ENCODE measurements at regions not wholly inside any gene's neighbourhood (a gene's known extent, or its start where the extent isn't known, plus 50 kb on each side); places are given as distances from the start of the nearest gene placed in this dataset.

DNA sequence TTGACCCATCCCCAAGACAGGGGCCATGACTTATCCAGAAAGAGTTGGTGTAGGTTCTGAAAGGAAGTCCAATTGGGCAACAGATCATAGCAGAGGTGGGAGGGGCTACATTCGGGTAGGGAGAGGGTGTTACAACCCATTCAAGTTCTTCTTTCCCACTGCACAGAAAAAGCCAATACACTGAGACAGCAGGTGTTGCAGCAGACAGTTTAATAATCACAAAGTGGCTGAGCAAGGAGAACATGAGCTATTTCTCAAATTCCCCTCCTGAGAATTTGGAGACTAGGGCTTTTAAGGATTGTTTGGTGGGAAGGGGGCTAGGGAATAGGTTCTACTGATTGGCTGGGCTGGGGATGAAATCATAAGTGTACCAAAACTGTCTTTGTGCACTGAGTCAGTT lies 328.4 kb upstream of the POU3F1 start:
- DNase-seq, result no peak

- DNase-seq, result no peak
Observed at GRCh38 chr1:38371505-38371844, 324.9 kb upstream of the POU3F1 start.

DNA sequence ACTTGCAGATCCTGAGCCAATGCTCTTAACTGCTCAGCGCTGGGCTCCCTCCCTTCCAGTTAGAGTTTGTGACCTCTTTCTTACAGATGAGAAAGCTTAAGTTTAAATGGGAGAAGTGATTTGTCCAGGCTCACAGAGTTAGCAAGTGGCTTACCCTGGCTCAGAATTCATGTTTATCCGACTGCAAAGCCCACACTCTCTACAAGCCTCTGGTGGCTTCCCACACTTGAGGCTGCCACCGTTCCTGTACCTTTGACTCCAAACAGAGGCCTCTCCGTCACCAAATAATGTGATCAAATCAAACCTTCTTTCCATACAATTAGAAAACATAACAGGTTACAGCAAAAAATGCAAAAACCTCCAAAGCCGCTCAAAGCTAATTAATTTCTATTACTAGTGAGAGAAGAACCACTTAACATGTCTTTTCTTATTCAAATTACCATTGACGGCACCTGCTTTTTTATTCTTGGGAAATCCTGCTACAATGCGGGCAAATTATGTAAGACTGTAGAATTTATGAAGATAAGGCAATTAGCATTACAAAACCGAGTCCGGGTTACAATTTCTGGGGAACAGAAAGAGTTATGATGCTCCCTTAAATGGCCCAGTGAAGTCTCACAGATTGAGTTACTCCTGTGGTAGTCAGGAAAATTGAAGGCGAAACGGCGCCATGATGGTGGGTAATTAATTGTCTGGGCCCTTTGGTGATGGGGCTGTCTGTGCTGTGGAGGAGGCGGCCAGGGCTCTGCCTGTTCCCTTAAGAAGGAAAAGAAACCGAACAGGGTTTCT lies 324.3 kb upstream of the POU3F1 start:
- DNase-seq, result no peak

DNA sequence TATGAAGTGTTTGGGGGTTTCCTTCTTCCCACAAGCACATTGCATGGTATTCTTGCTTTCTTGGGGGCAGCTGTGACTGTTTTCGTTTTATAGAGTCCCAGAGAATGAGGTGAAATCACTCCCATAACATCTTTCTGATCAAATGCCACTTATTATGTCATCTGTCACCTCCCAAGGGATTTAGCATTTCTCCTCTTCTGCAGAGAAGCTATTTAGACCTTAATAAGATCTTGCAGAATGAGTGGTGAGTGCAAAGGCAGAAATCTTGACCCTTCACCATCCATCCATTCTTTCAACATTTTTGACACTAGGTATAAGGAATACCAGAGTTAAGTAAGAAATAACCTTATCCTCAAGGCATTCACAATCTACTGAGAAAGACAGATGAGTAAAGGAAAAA lies 318.6 kb upstream of the POU3F1 start:
- DNase-seq, result no peak

GRCh38 chr1:38361566-38361965 lies 315.0 kb upstream of the POU3F1 start:
- DNase-seq, result no peak

GRCh38 chr1:38360807-38361206 lies 314.2 kb upstream of the POU3F1 start:
- DNase-seq, result no peak

- no peak for DNase-seq
Observed at GRCh38 chr1:38353956-38354355, 307.4 kb upstream of the POU3F1 start.

DNA sequence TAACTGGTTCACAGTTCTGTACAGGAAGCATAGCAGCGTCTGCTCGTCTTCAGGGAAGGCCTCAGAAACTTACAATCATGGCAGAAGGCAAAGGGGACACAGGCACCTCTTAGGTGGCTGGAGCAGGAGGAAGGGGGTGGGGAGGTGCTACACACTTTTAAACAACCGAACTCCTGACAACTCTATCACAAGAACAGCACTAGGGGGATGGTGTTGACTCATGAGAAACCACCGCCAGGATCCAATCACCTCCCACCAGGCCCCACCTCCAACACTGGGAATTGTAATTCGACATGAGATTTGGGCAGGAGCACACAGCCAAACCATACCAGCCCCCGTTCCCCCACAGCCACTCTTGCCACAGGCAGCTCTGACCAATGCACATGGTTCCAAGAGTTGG lies 306.3 kb upstream of the POU3F1 start:
- DNase-seq, result no peak

DNA sequence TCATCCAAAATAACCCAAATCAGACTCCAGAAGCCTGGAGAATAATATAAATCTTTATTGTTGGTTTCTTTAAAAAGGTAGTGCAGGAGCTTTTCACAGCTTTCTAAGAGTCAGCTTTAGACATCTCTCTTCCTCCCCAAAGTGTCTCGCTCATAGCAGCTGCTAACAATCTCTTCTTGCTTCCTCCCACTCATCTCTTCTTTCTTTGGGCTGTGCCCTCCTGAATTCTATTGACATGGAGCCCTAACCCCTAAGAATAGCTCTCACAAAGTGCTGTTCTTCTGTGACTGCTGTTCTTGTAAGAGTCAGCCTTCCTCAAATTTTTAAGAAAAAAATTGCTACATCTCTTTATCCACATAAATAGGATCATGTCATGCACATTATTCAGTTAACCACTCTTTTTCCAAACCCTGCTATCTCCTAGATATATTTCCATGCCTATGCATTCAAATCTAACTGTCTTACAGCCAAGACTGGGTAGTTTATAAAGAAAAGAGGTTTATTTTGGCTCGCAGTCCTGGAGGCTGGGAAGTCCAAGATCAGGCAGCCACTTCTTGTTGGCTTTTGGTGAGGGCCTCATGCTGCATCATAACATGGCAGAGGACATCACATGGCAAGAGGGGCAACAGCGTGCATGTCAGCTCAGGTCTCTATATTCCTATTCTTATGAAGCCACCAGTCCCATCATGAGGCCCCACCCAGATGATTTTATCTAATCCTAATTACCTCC lies 301.0 kb upstream of the POU3F1 start:
- DNase-seq, result no peak

GRCh38 chr1:38344716-38345115 lies 298.1 kb upstream of the POU3F1 start:
- DNase-seq, result peak; percentile 37

GRCh38 chr1:38341694-38342093 lies 295.1 kb upstream of the POU3F1 start:
- DNase-seq, result no peak

DNA sequence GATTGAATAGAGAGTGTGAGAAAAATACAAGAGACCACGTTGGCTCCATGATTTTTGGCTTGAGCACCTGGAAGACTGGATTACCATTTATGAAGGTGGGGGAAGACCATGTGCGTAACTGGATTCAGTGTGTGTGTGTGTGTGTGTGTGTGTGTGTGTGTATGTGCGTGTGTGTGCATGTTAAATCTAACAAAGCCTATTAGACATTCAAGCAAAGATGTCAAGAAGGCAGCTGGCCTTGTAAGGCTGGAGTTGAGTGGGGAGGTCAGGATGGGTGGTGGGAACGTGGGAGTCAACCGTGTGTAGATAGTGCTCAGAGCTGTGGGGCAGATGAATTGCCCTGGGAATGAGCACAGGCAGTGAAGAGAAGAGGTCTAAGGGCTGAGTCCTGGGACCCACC lies 293.8 kb upstream of the POU3F1 start:
- DNase-seq, result no peak

DNA sequence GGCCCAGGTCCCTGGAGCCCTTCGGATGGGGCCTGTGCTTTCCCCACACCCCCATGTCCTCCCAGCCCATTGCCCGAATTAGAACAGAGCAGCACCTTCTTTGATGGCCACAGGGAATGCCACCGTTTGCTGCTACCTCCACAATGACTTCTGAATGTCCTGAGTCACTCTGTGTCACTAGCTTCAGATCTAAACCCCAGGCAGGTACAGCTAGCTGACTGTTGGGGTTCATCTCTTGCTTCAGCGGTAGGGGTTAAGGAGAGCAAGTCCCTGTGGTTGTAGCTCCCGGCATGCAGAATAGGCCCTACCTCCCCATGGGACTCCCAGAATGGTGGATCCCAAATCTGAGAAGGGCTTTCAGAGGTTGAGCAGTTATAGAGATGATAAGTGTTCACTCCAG lies 291.1 kb upstream of the POU3F1 start:
- no peak for DNase-seq

DNA sequence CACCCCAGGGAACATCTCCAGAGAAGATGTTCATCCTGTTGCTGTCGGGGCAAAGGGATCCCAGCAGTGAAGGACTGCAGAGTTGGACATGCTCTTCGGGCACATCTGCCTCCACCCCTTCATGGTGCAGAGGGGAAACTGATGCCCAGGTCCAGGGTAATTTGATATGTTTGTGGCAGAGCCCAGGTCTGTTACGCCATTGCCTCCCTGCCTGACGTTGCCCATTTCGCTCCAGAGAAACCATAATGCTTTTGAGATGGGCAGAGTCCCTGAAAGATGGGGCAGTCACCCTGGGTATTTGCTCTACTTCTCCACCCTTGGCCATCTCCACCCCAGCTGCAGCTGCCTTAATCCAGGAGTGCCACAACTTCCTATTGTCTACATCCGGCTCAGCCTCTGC lies 290.4 kb upstream of the POU3F1 start:
- no peak for DNase-seq

- DNase-seq, result no peak
Observed at GRCh38 chr1:38336301-38336923, 289.8 kb upstream of the POU3F1 start.

- peak; percentile 51 for DNase-seq
Observed at GRCh38 chr1:38334930-38335592, 288.5 kb upstream of the POU3F1 start.

DNA sequence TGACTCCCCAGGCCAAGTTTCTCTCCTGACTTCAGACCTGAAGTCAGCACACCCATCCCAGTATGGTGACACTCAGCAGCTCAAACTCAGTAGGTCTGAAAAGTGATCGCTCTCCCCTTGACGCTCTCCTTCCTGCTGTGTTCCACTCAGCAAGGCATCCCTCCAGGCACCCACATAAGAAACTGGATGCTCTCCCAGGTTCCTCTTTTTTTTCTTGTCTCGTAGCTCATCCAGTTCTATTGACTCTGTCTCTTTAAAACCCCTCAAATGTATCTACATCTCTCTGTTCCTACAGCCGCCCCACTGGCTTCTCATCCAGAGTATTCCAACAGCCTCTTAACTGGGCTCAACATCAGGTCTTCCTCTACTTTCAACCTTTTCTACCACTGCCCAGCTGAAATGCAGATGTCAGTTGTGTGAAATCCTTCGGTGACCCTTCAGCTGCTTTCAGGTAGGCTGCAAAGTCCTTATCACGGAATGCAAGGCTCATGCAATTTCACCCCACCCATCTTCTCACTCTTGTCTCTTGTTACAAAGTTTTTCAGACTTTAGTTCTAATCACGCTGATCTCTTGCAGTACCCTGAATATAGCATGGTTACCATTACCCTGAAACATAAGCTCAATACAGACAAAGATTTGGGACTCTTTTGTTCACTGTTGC lies 286.2 kb upstream of the POU3F1 start:
- no peak for DNase-seq

DNA sequence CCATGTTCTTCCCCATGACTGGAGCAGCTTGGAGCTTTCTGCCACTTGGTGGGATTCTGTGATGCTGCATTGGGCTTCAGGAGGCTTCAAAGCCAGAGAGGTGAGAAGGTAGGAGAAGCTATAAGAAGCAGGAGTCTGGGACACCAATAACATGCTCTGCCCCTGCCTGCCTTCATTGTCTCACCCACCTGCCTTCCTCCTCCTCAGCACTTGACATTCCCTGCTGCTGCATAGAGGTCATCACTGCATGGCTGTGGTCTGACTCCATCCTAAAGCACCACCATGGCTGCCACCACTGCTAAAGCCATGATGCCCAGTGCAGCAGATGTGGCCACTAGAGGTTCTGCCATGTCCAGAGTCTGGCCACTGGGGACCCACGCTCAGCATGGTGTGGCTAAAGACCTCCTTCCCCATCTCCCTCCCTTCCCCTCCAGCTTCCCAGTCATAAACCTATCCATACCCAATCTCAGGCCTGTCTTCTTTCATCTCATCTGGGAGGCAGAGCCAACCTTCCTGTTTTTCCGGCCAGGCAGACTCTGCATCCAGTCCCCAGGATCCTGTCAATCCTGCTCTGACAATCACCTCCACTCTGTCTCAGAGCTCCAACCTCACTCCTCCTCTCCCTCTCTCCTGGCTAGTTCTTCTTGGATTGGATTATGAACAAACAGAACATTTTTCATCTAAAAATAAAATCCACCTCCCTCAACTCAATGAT lies 285.1 kb upstream of the POU3F1 start:
- no peak for DNase-seq

GRCh38 chr1:38330799-38331198 lies 284.2 kb upstream of the POU3F1 start:
- DNase-seq, result no peak

DNA sequence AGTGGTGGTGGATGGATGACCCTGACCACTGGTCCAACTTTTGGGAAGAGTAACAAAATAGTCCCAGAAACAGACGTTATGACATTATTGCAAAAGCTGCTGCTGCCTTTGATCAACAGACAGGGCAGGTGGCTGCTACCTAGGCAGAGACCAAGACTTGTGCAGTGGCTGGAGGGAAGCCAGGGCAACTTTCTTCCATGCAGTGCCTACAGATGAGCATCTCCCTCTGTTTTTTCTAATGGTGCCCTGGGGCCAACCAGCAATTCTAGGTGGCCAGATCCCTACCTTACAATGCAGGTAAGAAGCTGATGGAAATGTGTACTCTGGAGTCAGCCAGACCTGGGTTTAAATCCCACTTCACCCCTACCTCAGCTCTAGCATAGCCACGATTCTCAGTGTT lies 283.1 kb upstream of the POU3F1 start:
- no peak for DNase-seq

DNA sequence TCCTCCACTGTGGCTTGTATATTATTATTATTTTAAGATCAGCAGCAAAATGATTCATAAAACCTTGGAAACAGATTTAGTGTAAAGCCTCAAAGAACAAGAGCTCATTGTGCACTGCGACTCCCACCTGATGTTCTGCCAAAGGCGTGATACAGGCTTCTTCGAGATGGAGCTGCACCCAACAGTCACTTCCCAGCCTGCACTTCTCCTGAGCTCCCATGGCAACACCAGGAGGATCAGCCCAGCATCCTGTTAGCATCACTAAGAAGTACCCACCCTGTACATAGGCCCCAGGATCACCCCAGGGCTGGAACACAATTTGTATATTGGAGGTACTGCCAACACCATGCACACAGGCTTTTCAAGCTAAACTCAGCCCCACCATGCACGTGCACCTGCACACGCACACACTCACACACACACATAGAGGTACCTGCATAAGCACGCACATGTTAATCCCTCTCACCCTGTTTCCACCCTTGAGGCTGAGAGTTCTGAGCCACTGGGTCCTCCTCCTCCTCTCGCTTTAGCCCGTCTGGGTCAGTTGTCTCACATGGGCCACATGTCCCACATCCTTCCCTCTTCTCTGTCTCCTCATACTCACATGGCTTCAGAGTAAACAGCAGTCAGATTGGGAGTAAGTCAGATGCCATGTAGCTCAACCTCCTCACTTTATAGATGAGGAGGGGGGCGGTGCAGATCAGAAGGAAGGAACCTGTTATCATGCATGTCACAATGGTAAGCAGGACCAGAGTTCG lies 281.9 kb upstream of the POU3F1 start:
- no peak for DNase-seq

DNA sequence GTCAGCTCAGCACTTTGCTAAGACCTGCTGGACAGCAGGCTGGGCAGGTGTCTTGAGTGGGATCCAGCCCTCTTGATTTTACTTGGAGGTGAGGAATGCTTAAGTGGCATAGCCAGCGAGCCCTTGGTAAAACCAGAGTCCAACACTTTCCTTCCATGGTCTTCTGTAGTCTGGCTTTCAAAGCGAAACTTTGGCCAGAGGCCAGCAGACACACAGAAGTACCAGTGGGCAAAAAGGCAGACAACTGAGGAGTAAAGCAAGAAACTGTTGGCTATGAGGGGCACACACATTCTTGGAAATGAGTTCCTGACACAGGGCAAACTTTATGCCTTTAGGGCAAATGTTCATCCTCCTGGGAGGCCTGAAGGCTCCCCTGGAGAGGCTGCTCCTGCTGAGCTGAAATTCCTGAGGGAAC lies 281.0 kb upstream of the POU3F1 start:
- no peak for DNase-seq
